ENCODE measurements at regions not wholly inside any gene's neighbourhood (a gene's known extent, or its start where the extent isn't known, plus 50 kb on each side); places are given as distances from the start of the nearest gene placed in this dataset.
"Not testable (repeated sequence)": the region's sequence is repeated elsewhere in the genome, so short reads cannot be mapped to it uniquely, and the experiment has no call there.

GRCh38 chr20:17862171-17862570 lies 106.4 kb downstream of the SNX5 start:
- ChIA-PET POLR2A (no interaction called here), CTCF (no interaction called here)
- DNase-seq (ENCODE audit: extremely low spot score), result no peak
- TF ChIP-seq SP1 (IDR thresholded peaks at IDR 0.05) (no peak), CTBP1 (IDR thresholded peaks at IDR 0.05; ENCODE audit: borderline replicate concordance) (no peak), BHLHE40 (IDR thresholded peaks at IDR 0.05; ENCODE audit: borderline replicate concordance) (no peak), ARNT (IDR thresholded peaks at IDR 0.05) (no peak), PKNOX1 (IDR thresholded peaks at IDR 0.05) (no peak), HDGF (IDR thresholded peaks at IDR 0.05; ENCODE audit: borderline replicate concordance) (no peak), FOXM1 (IDR thresholded peaks at IDR 0.05; ENCODE audit: borderline replicate concordance) (no peak), NFRKB (IDR thresholded peaks at IDR 0.05) (no peak), SUZ12 (IDR thresholded peaks at IDR 0.05) (no peak), L3MBTL2 (conservative IDR thresholded peaks at IDR 0.05) (no peak), ZNF384 (IDR thresholded peaks at IDR 0.05) (no peak), ELF4 (IDR thresholded peaks at IDR 0.05) (no peak), FOXA1 (IDR thresholded peaks at IDR 0.05) (no peak), FOXK2 (IDR thresholded peaks at IDR 0.05) (no peak), LEF1 (IDR thresholded peaks at IDR 0.05; ENCODE audit: borderline replicate concordance) (no peak), TARDBP (IDR thresholded peaks at IDR 0.05) (no peak)

- DNase-seq (ENCODE audit: extremely low spot score); POLR2A ChIA-PET; CTCF ChIA-PET: not testable (repeated sequence)
Observed at GRCh38 chr20:17861620-17862019, 107.0 kb downstream of the SNX5 start.

- ChIA-PET POLR2A (no interaction called here), CTCF (interaction anchor here (0.6 kb wide), 1 partner anchor 15 kb away, joined by 6 read pairs; no protein-coding TSS in a partner anchor)
- no peak for DNase-seq (ENCODE audit: extremely low spot score)
- TF ChIP-seq ARNT (IDR thresholded peaks at IDR 0.05) (no peak), ELF4 (IDR thresholded peaks at IDR 0.05) (no peak), SUZ12 (IDR thresholded peaks at IDR 0.05) (no peak), BHLHE40 (IDR thresholded peaks at IDR 0.05; ENCODE audit: borderline replicate concordance) (no peak), LEF1 (IDR thresholded peaks at IDR 0.05; ENCODE audit: borderline replicate concordance) (no peak), HDGF (IDR thresholded peaks at IDR 0.05; ENCODE audit: borderline replicate concordance) (no peak), NFRKB (IDR thresholded peaks at IDR 0.05) (no peak), PKNOX1 (IDR thresholded peaks at IDR 0.05) (no peak), FOXK2 (IDR thresholded peaks at IDR 0.05) (no peak), CTBP1 (IDR thresholded peaks at IDR 0.05; ENCODE audit: borderline replicate concordance) (no peak), L3MBTL2 (conservative IDR thresholded peaks at IDR 0.05) (no peak), FOXM1 (IDR thresholded peaks at IDR 0.05; ENCODE audit: borderline replicate concordance) (no peak), SP1 (IDR thresholded peaks at IDR 0.05) (no peak), TARDBP (IDR thresholded peaks at IDR 0.05) (no peak)
Observed at GRCh38 chr20:17860301-17861197, 108.0 kb downstream of the SNX5 start.

- ChIA-PET CTCF (interaction anchor here (0.6 kb wide), 1 partner anchor 14 kb away, joined by 6 read pairs; no protein-coding TSS in a partner anchor), POLR2A (no interaction called here)
- DNase-seq (ENCODE audit: extremely low spot score), result no peak
- no peak for TF ChIP-seq ZNF384 (IDR thresholded peaks at IDR 0.05)
- no peak for TF ChIP-seq ELF4 (IDR thresholded peaks at IDR 0.05)
- no peak for TF ChIP-seq NFRKB (IDR thresholded peaks at IDR 0.05)
Observed at GRCh38 chr20:17859616-17860232, 108.9 kb downstream of the SNX5 start.

GRCh38 chr20:17859002-17859615 lies 109.5 kb downstream of the SNX5 start:
- CTCF ChIA-PET, result no interaction called here
- POLR2A ChIA-PET, result no interaction called here
- TF ChIP-seq FOXA1 (IDR thresholded peaks at IDR 0.05) (no peak), NFRKB (IDR thresholded peaks at IDR 0.05) (no peak), ELF4 (IDR thresholded peaks at IDR 0.05) (no peak), CTBP1 (IDR thresholded peaks at IDR 0.05; ENCODE audit: borderline replicate concordance) (no peak), FOXK2 (IDR thresholded peaks at IDR 0.05) (no peak), SUZ12 (IDR thresholded peaks at IDR 0.05) (no peak), ZNF384 (IDR thresholded peaks at IDR 0.05) (no peak), HDGF (IDR thresholded peaks at IDR 0.05; ENCODE audit: borderline replicate concordance) (no peak), FOXM1 (IDR thresholded peaks at IDR 0.05; ENCODE audit: borderline replicate concordance) (no peak), TARDBP (IDR thresholded peaks at IDR 0.05) (no peak), ARNT (IDR thresholded peaks at IDR 0.05) (no peak), L3MBTL2 (conservative IDR thresholded peaks at IDR 0.05) (no peak), BHLHE40 (IDR thresholded peaks at IDR 0.05; ENCODE audit: borderline replicate concordance) (no peak), PKNOX1 (IDR thresholded peaks at IDR 0.05) (no peak), SP1 (IDR thresholded peaks at IDR 0.05) (no peak), LEF1 (IDR thresholded peaks at IDR 0.05; ENCODE audit: borderline replicate concordance) (no peak)
- no peak for DNase-seq (ENCODE audit: extremely low spot score)

Data from HEK293T (cell line).